Omental fat pad (tissue), 3 donors: ENCODE measurements at regions not wholly inside any gene's neighbourhood (a gene's known extent, or its start where the extent isn't known, plus 50 kb on each side); places are given as distances from the start of the nearest gene placed in this dataset.

Experiments
- ATAC-seq: fragments of 150-250 bp; one replicate; pipeline ENCODE4 v1.9.1; 2016; ENCODE audit warnings: mild to moderate bottlenecking, moderate library complexity; ENCODE audit not compliant: low FRiP score
- DNase-seq: peaks from one replicate; pipeline ENCODE4 v3.0.0-alpha.2; 2019; ENCODE audit warnings: low spot score
- TF ChIP-seq, protein P1 (sequence below), 3 donors: fragments of 450-650 bp; IDR thresholded peaks; one replicate each; pipeline ENCODE4 v1.5.1; 2016 to 2017; ENCODE audit warnings: antibody characterized with exemption in 3 of 3, mild to moderate bottlenecking in 3 of 3, moderate library complexity in 2 of 3

DNA sequence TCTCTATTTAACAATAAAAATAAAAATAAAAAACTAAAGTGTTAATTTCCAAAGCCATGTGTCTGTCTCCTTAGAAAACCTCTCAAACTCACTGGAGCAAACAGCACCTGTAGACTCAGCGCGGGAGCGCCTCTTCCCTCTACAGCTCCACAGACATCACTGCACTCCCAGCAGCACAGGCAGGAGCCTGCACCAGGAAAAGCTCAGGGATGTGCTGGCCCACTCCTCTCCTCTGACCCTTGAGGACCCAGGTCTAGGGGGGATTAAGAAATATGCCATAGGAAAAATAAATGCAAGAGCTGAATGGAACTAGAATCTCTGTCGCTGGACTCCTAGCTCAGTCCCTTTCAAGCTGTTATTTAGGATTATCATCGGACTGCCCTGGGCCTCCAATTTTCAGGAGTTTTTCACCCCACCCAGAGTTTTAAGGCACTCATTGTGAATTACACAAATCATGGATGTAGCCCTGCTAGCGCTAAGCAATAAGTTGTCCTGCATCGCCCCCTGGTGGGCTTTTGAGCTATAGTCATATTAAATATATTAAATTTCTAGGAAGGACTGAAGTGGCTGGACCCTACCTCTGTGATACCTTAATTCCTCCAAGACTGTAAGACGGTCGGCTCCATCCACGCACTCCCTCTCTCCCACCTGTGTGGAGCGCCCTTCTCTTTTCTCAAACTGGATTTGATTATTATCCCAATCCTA is 333.9 kb downstream of the UQCRFS1 start:
- peak; percentile 68 for DNase-seq
- TF ChIP-seq, protein P1, sequence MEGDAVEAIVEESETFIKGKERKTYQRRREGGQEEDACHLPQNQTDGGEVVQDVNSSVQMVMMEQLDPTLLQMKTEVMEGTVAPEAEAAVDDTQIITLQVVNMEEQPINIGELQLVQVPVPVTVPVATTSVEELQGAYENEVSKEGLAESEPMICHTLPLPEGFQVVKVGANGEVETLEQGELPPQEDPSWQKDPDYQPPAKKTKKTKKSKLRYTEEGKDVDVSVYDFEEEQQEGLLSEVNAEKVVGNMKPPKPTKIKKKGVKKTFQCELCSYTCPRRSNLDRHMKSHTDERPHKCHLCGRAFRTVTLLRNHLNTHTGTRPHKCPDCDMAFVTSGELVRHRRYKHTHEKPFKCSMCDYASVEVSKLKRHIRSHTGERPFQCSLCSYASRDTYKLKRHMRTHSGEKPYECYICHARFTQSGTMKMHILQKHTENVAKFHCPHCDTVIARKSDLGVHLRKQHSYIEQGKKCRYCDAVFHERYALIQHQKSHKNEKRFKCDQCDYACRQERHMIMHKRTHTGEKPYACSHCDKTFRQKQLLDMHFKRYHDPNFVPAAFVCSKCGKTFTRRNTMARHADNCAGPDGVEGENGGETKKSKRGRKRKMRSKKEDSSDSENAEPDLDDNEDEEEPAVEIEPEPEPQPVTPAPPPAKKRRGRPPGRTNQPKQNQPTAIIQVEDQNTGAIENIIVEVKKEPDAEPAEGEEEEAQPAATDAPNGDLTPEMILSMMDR (IDR thresholded peaks at IDR 0.05) = peak in 1 of 3 donors; percentile 53
- peak; percentile 60 for ATAC-seq

GRCh38 chr19:28876609-28877123 is 336.3 kb downstream of the UQCRFS1 start:
- DNase-seq (no peak), ATAC-seq (no peak)
- TF ChIP-seq, protein P1 (IDR thresholded peaks at IDR 0.05) = no peak

- no peak for DNase-seq
- TF ChIP-seq, protein P1 (IDR thresholded peaks at IDR 0.05) = no peak
- ATAC-seq = no peak
These were observed 338.2 kb downstream of the UQCRFS1 start for GRCh38 chr19:28874742-28875141.

DNA sequence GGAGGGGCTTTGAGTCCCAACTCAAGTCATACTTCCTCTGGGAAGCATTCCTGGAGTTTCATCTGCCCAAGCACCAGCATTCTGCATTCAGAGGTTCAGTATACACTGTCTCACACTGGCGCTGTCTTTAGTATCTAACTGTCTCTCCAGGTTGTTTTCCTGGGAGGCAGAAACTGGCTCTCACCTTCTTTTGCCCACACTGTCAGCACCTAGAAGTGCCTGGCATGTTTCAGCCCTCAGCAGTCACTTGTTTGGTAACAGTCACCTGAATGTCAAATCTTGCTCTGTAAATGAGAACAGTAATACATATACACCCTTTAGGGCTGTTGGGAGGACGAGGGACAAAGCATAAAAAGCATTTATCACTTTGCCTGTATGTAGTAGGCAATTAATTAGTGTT is 339.6 kb downstream of the UQCRFS1 start:
- TF ChIP-seq, protein P1 (IDR thresholded peaks at IDR 0.05) = no peak
- DNase-seq = no peak
- ATAC-seq = no peak

- no peak for ATAC-seq
- TF ChIP-seq, protein P1 (IDR thresholded peaks at IDR 0.05) = no peak
- no peak for DNase-seq
These were observed 341.7 kb downstream of the UQCRFS1 start for GRCh38 chr19:28871099-28871725.

GRCh38 chr19:28869459-28869858 is 343.5 kb downstream of the UQCRFS1 start:
- ATAC-seq (no peak), DNase-seq (no peak)
- TF ChIP-seq, protein P1 (IDR thresholded peaks at IDR 0.05) = no peak

GRCh38 chr19:28868836-28869235 is 344.1 kb downstream of the UQCRFS1 start:
- TF ChIP-seq, protein P1 (IDR thresholded peaks at IDR 0.05) = no peak
- DNase-seq = no peak
- ATAC-seq = no peak
